Lung (tissue), 11 donors: ENCODE measurements at regions not wholly inside any gene's neighbourhood (a gene's known extent, or its start where the extent isn't known, plus 50 kb on each side); places are given as distances from the start of the nearest gene placed in this dataset.

Experiments used
- ATAC-seq: fragments of 200-7000 bp; cut with Tn5 transposase; one replicate; pipeline ENCODE4 v1.9.1; 2020; ENCODE audit warnings: moderate number of reproducible peaks; ENCODE audit not compliant: insufficient read depth, low FRiP score
- DNase-seq, 3 donors: peaks; one replicate each; pipeline ENCODE4 v3.0.0-alpha.2; 2013 to 2017
- H3K27ac ChIP-seq, 2 donors: one replicate each; pipeline ENCODE4 v1.5.1; 2013; ENCODE audit warnings: mild to moderate bottlenecking in 2 of 2, moderate library complexity in 2 of 2, control low read depth in 1 of 2, inconsistent platforms in 1 of 2, low read depth in 1 of 2, low read length in 1 of 2
- H3K27me3 ChIP-seq, 3 donors: one replicate each; pipeline ENCODE4 v1.5.1; 2013; ENCODE audit warnings: low read length in 2 of 3; ENCODE audit not compliant: control insufficient read depth in 3 of 3, insufficient read depth in 3 of 3
- H3K36me3 ChIP-seq, 4 donors: one replicate each; pipeline ENCODE4 v1.5.1; 2013; ENCODE audit warnings: low read length in 4 of 4, mild to moderate bottlenecking in 1 of 4, moderate library complexity in 1 of 4; ENCODE audit not compliant: control insufficient read depth in 4 of 4, insufficient read depth in 4 of 4
- H3K4me1 ChIP-seq, 5 donors: one replicate each; pipeline ENCODE4 v1.5.1; 2013; ENCODE audit warnings: low read length in 5 of 5, mild to moderate bottlenecking in 2 of 5, moderate library complexity in 1 of 5; ENCODE audit not compliant: control insufficient read depth in 5 of 5, insufficient read depth in 5 of 5
- H3K4me3 ChIP-seq: one replicate; pipeline ENCODE4 v1.5.1; 2013; ENCODE audit warnings: mild to moderate bottlenecking, control low read depth, moderate library complexity
- H3K9ac ChIP-seq, 2 donors: one replicate each; pipeline ENCODE4 v1.5.1; 2013; ENCODE audit warnings: low read length in 2 of 2, control low read depth in 1 of 2; ENCODE audit not compliant: insufficient read depth in 1 of 2
- H3K9me3 ChIP-seq, 4 donors: one replicate each; pipeline ENCODE4 v1.5.1; 2013; ENCODE audit warnings: low read length in 3 of 4, mild to moderate bottlenecking in 1 of 4, moderate library complexity in 1 of 4; ENCODE audit not compliant: control insufficient read depth in 4 of 4, insufficient read depth in 3 of 4
- WGBS, 2 donors: extraction: QIAGEN DNeasy Blood & Tissue Kit; methylation state at CpG; one replicate each; pipeline ENCODE4 v1.1.7; 2013; 5-methylcytosine and 5-hydroxymethylcytosine counted together
- TF ChIP-seq, protein P1 (sequence below): IDR thresholded peaks from 2 replicates; pipeline ENCODE4 v1.5.1; 2012; ENCODE audit warnings: mild to moderate bottlenecking; ENCODE audit errors: control extremely low read depth, extremely low read depth
- donor health status: control.
- donor health status: control.
- donor health status: Bipolar disorder and iron deficiency.
- donor health status: healthy.
- donor health status: DM: yes; HTN: yes; CAD: no.

DNA sequence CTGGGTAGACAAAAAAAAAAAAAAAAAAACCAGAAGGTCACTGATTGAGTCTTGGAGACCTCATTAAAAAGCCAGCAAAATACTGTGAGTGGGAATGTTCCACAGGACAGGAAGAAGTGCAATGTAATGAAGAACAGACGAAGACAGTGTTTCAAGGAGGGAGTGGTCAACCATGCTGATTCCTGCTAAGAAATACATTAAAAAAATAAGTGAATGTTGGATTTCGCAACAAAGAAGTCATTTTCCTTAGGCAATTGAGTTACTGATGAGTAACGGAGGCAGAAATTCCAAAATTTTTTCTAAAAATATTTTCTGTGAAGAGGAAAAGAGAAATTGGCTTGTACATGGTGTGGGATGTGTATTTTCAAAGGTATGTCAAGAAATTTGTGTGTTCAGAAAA lies 94.3 kb upstream of the FAM47B start:
- Histone ChIP-seq H3K4me1 (no peaks in the 10 kb centered on the region), H3K4me3 (no peak overlapping the region), H3K27ac (no peak overlapping the region), H3K9me3 (peaks cover 0 to 4% (median 0%) of the 10 kb centered on the region in 4 donors), H3K9ac (no peak overlapping the region), H3K27me3 (peaks cover 0 to 2% (median 0%) of the 10 kb centered on the region in 3 donors), H3K36me3 (no peaks in the 10 kb centered on the region)
- WGBS, 2 donors = 66 to 84% methylated on average over 3 of the region's 3 CpGs
- ATAC-seq (no peak), DNase-seq (no peak)
- TF ChIP-seq, protein P1, sequence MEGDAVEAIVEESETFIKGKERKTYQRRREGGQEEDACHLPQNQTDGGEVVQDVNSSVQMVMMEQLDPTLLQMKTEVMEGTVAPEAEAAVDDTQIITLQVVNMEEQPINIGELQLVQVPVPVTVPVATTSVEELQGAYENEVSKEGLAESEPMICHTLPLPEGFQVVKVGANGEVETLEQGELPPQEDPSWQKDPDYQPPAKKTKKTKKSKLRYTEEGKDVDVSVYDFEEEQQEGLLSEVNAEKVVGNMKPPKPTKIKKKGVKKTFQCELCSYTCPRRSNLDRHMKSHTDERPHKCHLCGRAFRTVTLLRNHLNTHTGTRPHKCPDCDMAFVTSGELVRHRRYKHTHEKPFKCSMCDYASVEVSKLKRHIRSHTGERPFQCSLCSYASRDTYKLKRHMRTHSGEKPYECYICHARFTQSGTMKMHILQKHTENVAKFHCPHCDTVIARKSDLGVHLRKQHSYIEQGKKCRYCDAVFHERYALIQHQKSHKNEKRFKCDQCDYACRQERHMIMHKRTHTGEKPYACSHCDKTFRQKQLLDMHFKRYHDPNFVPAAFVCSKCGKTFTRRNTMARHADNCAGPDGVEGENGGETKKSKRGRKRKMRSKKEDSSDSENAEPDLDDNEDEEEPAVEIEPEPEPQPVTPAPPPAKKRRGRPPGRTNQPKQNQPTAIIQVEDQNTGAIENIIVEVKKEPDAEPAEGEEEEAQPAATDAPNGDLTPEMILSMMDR = no peak

DNA sequence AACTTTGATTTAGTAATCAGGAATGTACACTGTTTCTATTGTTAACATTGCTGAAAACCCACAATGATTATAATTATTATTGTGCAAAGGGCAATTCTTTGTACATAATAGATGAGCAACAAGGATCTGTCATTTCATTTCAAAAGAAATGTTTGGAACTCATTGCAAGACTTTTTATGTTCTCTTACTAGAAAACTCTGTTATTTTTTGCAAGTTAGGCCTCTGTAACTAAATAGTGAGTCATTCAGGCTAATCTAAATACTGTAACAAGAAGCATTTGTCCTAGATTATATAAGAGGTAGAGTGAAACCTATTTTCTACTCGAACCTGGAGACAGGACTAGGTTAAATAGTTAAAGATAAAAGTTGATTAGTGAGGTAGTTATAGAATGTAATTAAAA lies 93.2 kb upstream of the FAM47B start:
- Histone ChIP-seq H3K9me3 (peaks cover 0 to 4% (median 0%) of the 10 kb centered on the region in 4 donors), H3K27ac (no peak overlapping the region), H3K36me3 (no peaks in the 10 kb centered on the region), H3K4me1 (no peaks in the 10 kb centered on the region), H3K27me3 (peaks cover 0 to 2% (median 0%) of the 10 kb centered on the region in 3 donors), H3K9ac (no peak overlapping the region), H3K4me3 (no peak overlapping the region)
- no peak for ATAC-seq
- WGBS, 2 donors = 42 to 79% methylated on average over 1 of the region's 1 CpG
- TF ChIP-seq, protein P1 = no peak
- DNase-seq = no peak

DNA sequence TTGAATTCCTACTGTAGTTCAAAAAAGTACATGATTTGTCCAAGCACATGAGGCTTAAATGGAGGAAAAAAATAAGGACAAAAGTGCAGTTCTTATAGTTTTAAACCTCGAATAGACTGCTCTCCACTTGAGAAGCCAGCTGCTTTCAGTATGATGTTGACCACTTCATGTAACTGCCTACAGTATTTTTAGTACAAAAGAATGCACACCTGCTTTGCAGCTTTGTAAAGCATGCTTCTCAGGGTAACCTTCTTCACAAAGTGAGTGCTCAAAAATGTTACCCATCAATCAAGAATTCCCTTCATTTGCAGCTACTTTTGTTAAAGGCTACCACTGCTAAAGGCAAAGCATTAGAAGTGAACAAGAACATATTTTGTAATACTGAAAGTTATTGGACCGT lies 83.4 kb upstream of the FAM47B start:
- no peak for ATAC-seq
- no peak overlapping the region for H3K4me3 ChIP-seq
- H3K27ac ChIP-seq = no peak overlapping the region
- WGBS, 2 donors = 41 to 70% methylated on average over 2 of the region's 2 CpGs
- H3K9me3 ChIP-seq = no peaks in the 10 kb centered on the region
- no peak overlapping the region for H3K9ac ChIP-seq
- peak in 1 of 3 donors; percentile 15 for DNase-seq
- peaks cover 0 to 4% (median 0%) of the 10 kb centered on the region in 3 donors for H3K27me3 ChIP-seq
- H3K4me1 ChIP-seq = no peaks in the 10 kb centered on the region
- no peaks in the 10 kb centered on the region for H3K36me3 ChIP-seq
- TF ChIP-seq, protein P1 = no peak

DNA sequence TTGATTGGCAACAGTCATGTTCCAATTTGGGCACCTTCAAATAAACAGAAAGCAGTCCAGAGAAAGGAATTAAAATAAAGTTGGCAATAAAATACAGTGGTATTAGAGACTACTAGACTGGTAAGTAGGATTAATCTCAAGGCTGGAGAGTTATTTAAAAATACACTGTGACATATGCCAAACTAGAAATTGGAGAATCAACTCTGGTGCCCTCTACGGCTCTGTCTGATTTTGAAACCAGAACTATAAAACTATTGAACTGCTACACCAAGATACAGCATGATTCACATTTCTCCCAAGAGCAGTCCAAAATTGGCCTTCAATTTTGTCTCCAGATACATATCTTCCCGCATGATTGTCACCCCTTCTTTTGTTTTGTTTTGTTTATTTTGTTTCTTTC lies 78.7 kb upstream of the FAM47B start:
- H3K36me3 ChIP-seq = no peaks in the 10 kb centered on the region
- no peak overlapping the region for H3K4me3 ChIP-seq
- TF ChIP-seq, protein P1 = no peak
- H3K27ac ChIP-seq = no peak overlapping the region
- 73 to 82% methylated on average over 2 of the region's 2 CpGs for WGBS, 2 donors
- no peaks in the 10 kb centered on the region for H3K27me3 ChIP-seq
- ATAC-seq (no peak), DNase-seq (no peak)
- no peak overlapping the region for H3K9ac ChIP-seq
- no peaks in the 10 kb centered on the region for H3K4me1 ChIP-seq
- H3K9me3 ChIP-seq = no peaks in the 10 kb centered on the region
